Mucosa of stomach (tissue), 1 donor: ENCODE measurements at regions not wholly inside any gene's neighbourhood (a gene's known extent, or its start where the extent isn't known, plus 50 kb on each side); places are given as distances from the start of the nearest gene placed in this dataset.

Experiments used
- H3K27me3 ChIP-seq: one replicate; pipeline ENCODE4 v1.7.0; 2013; ENCODE audit warnings: mild to moderate bottlenecking, low read length; ENCODE audit not compliant: control insufficient read depth, insufficient read depth
- H3K36me3 ChIP-seq: one replicate; pipeline ENCODE4 v1.7.0; 2013; ENCODE audit warnings: low read length; ENCODE audit not compliant: control insufficient read depth, insufficient read depth
- H3K4me1 ChIP-seq: one replicate; pipeline ENCODE4 v1.7.0; 2013; ENCODE audit warnings: mild to moderate bottlenecking, low read length; ENCODE audit not compliant: control insufficient read depth, insufficient read depth
- H3K4me3 ChIP-seq: one replicate; pipeline ENCODE4 v1.7.0; 2013; ENCODE audit warnings: low read length
- H3K9ac ChIP-seq: one replicate; pipeline ENCODE4 v1.7.0; 2013; ENCODE audit warnings: mild to moderate bottlenecking, low read length, moderate library complexity
- H3K9me3 ChIP-seq: one replicate; pipeline ENCODE4 v1.7.0; 2013; ENCODE audit warnings: mild to moderate bottlenecking, low read length, moderate library complexity; ENCODE audit not compliant: control insufficient read depth
- donor health status: Pancreatic carcinoma.

GRCh38 chr7:24017519-24017918, 266.5 kb upstream of the NPY start:
- Histone ChIP-seq H3K36me3 (no peaks in the 10 kb centered on the region), H3K9me3 (no peaks in the 10 kb centered on the region), H3K9ac (no peak overlapping the region), H3K27me3 (no peaks in the 10 kb centered on the region), H3K4me1 (no peaks in the 10 kb centered on the region), H3K4me3 (no peak overlapping the region)

- Histone ChIP-seq H3K36me3 (no peaks in the 10 kb centered on the region), H3K9me3 (no peaks in the 10 kb centered on the region), H3K27me3 (no peaks in the 10 kb centered on the region), H3K4me1 (no peaks in the 10 kb centered on the region), H3K4me3 (no peak overlapping the region), H3K9ac (no peak overlapping the region)
Measured at GRCh38 chr7:24018331-24018730, 265.7 kb upstream of the NPY start.

- Histone ChIP-seq H3K27me3 (no peaks in the 10 kb centered on the region), H3K9me3 (no peaks in the 10 kb centered on the region), H3K4me3 (no peak overlapping the region), H3K4me1 (no peaks in the 10 kb centered on the region), H3K9ac (no peak overlapping the region), H3K36me3 (no peaks in the 10 kb centered on the region)
Measured at GRCh38 chr7:24019841-24020240, 264.1 kb upstream of the NPY start.

GRCh38 chr7:24024276-24025068, 259.5 kb upstream of the NPY start:
- Histone ChIP-seq H3K27me3 (no peaks in the 10 kb centered on the region), H3K9ac (no peak overlapping the region), H3K4me1 (no peaks in the 10 kb centered on the region), H3K9me3 (no peaks in the 10 kb centered on the region), H3K4me3 (no peak overlapping the region), H3K36me3 (no peaks in the 10 kb centered on the region)

- Histone ChIP-seq H3K4me1 (no peaks in the 10 kb centered on the region), H3K9ac (no peak overlapping the region), H3K4me3 (no peak overlapping the region), H3K9me3 (no peaks in the 10 kb centered on the region), H3K36me3 (no peaks in the 10 kb centered on the region), H3K27me3 (no peaks in the 10 kb centered on the region)
Measured at GRCh38 chr7:24025094-24025493, 258.9 kb upstream of the NPY start.

- Histone ChIP-seq H3K9me3 (no peaks in the 10 kb centered on the region), H3K36me3 (no peaks in the 10 kb centered on the region), H3K9ac (no peak overlapping the region), H3K27me3 (no peaks in the 10 kb centered on the region), H3K4me1 (no peaks in the 10 kb centered on the region), H3K4me3 (no peak overlapping the region)
Measured at GRCh38 chr7:24025765-24026164, 258.2 kb upstream of the NPY start.

GRCh38 chr7:24026351-24026750, 257.6 kb upstream of the NPY start:
- Histone ChIP-seq H3K4me1 (no peaks in the 10 kb centered on the region), H3K36me3 (no peaks in the 10 kb centered on the region), H3K4me3 (no peak overlapping the region), H3K9me3 (no peaks in the 10 kb centered on the region), H3K9ac (no peak overlapping the region), H3K27me3 (no peaks in the 10 kb centered on the region)

GRCh38 chr7:24029068-24029467, 254.9 kb upstream of the NPY start:
- Histone ChIP-seq H3K9ac (no peak overlapping the region), H3K27me3 (no peaks in the 10 kb centered on the region), H3K4me1 (no peaks in the 10 kb centered on the region), H3K4me3 (no peak overlapping the region), H3K9me3 (no peaks in the 10 kb centered on the region), H3K36me3 (no peaks in the 10 kb centered on the region)

- Histone ChIP-seq H3K9me3 (no peaks in the 10 kb centered on the region), H3K9ac (no peak overlapping the region), H3K4me3 (no peak overlapping the region), H3K27me3 (no peaks in the 10 kb centered on the region), H3K4me1 (no peaks in the 10 kb centered on the region), H3K36me3 (no peaks in the 10 kb centered on the region)
Measured at GRCh38 chr7:24034251-24034650, 249.7 kb upstream of the NPY start.

GRCh38 chr7:24035366-24036032, 248.5 kb upstream of the NPY start:
- Histone ChIP-seq H3K9ac (no peak overlapping the region), H3K4me1 (no peaks in the 10 kb centered on the region), H3K9me3 (no peaks in the 10 kb centered on the region), H3K4me3 (no peak overlapping the region), H3K27me3 (no peaks in the 10 kb centered on the region), H3K36me3 (no peaks in the 10 kb centered on the region)

GRCh38 chr7:24036033-24036412, 248.0 kb upstream of the NPY start:
- Histone ChIP-seq H3K36me3 (no peaks in the 10 kb centered on the region), H3K27me3 (no peaks in the 10 kb centered on the region), H3K9ac (no peak overlapping the region), H3K4me1 (no peaks in the 10 kb centered on the region), H3K9me3 (no peaks in the 10 kb centered on the region), H3K4me3 (no peak overlapping the region)

GRCh38 chr7:24038993-24039392, 245.0 kb upstream of the NPY start:
- H3K4me1 ChIP-seq, result no peaks in the 10 kb centered on the region
- H3K9me3 ChIP-seq, result no peaks in the 10 kb centered on the region
- H3K9ac ChIP-seq, result no peak overlapping the region
- no peaks in the 10 kb centered on the region for H3K36me3 ChIP-seq
- H3K27me3 ChIP-seq, result no peaks in the 10 kb centered on the region
- H3K4me3 ChIP-seq, result no peak overlapping the region
